NCI-H345 treated with DMSO at 0.1 percent for 48 hours (cell line): ENCODE measurements at regions not wholly inside any gene's neighbourhood (a gene's known extent, or its start where the extent isn't known, plus 50 kb on each side); places are given as distances from the start of the nearest gene placed in this dataset.
"Not testable (repeated sequence)": the region's sequence is repeated elsewhere in the genome, so short reads cannot be mapped to it uniquely, and the experiment has no call there.

Experiments
- DNase-seq: peaks from one replicate; lab custom pipeline; 2025; ENCODE audit not compliant: unreplicated experiment; lab: John Stamatoyannopoulos, UW

- no peak for DNase-seq
Measured at GRCh38 chr15:69755551-69756310, 303.1 kb downstream of the RPLP1 start.

- no peak for DNase-seq
Measured at GRCh38 chr15:69756440-69756839, 303.8 kb downstream of the RPLP1 start.

- DNase-seq = no peak
Measured at GRCh38 chr15:69757186-69757585, 304.6 kb downstream of the RPLP1 start.

- DNase-seq = no peak
Measured at GRCh38 chr15:69758291-69758771, 305.7 kb downstream of the RPLP1 start.

- no peak for DNase-seq
Measured at GRCh38 chr15:69758810-69759790, 306.5 kb downstream of the RPLP1 start.

- no peak for DNase-seq
Measured at GRCh38 chr15:69760258-69760845, 307.7 kb downstream of the RPLP1 start.

GRCh38 chr15:69760890-69761568 is 308.4 kb downstream of the RPLP1 start:
- DNase-seq = no peak

- DNase-seq = no peak
Measured at GRCh38 chr15:69762373-69763148, 309.9 kb downstream of the RPLP1 start.

GRCh38 chr15:69763831-69764230 is 311.2 kb downstream of the RPLP1 start:
- no peak for DNase-seq

- no peak for DNase-seq
Measured at GRCh38 chr15:69766156-69766555, 313.5 kb downstream of the RPLP1 start.

- no peak for DNase-seq
Measured at GRCh38 chr15:69767191-69767590, 314.6 kb downstream of the RPLP1 start.

GRCh38 chr15:69769336-69769735 is 316.7 kb downstream of the RPLP1 start:
- DNase-seq = not testable (repeated sequence)

- not testable (repeated sequence) for DNase-seq
Measured at GRCh38 chr15:69774258-69774657, 321.6 kb downstream of the RPLP1 start.

- DNase-seq = not testable (repeated sequence)
Measured at GRCh38 chr15:69774711-69775110, 322.1 kb downstream of the RPLP1 start.

GRCh38 chr15:69777356-69777755 is 320.4 kb downstream of the TLE3 start:
- no peak for DNase-seq

GRCh38 chr15:69780374-69780773 is 317.3 kb downstream of the TLE3 start:
- DNase-seq = no peak

- no peak for DNase-seq
Measured at GRCh38 chr15:69780981-69781380, 316.7 kb downstream of the TLE3 start.

GRCh38 chr15:69781411-69782125 is 316.1 kb downstream of the TLE3 start:
- DNase-seq = no peak

GRCh38 chr15:69782139-69782658 is 315.5 kb downstream of the TLE3 start:
- DNase-seq = no peak
